ENCODE measurements at regions not wholly inside any gene's neighbourhood (a gene's known extent, or its start where the extent isn't known, plus 50 kb on each side); places are given as distances from the start of the nearest gene placed in this dataset.

- H3K4me3 ChIP-seq (ENCODE audit: low read depth, low read length), result no peak overlapping the region
- TF ChIP-seq CTCF (IDR thresholded peaks at IDR 0.05; ENCODE audit: low read depth, low read length, missing control alignments), result no peak
- no peaks in the 10 kb centered on the region for H3K36me3 ChIP-seq (replicated peaks)
- no peak overlapping the region for H3K27ac ChIP-seq
- DNase-seq, result no peak
- in situ Hi-C loops (cut with HindIII; ENCODE audit: low pct_ligation_motif_present, low sequenced_read_pairs), result no loop called here
- H3K27me3 ChIP-seq (replicated peaks), result no peaks in the 10 kb centered on the region
These were observed 50.5 kb upstream of the MSTN start for GRCh38 chr2:190113000-190113399.
